Thoracic aorta (tissue), 2 donors: ENCODE measurements at regions not wholly inside any gene's neighbourhood (a gene's known extent, or its start where the extent isn't known, plus 50 kb on each side); places are given as distances from the start of the nearest gene placed in this dataset.

Source experiments
- ATAC-seq: fragments of 150-250 bp; one replicate; pipeline ENCODE4 v1.8.0; 2017; ENCODE audit warnings: low read depth; ENCODE audit not compliant: insufficient number of reproducible peaks, low FRiP score
- DNase-seq: peaks from one replicate; pipeline ENCODE4 v3.0.0-alpha.2; 2020; ENCODE audit warnings: low spot score
- H3K27ac ChIP-seq, 2 donors: fragments of 200-600 bp; sonication (generic); 1 replicate in 1 of 2; 2 replicates in 1 of 2; pipeline ENCODE4 v1.5.1; 2016; ENCODE audit warnings: mild to moderate bottlenecking in 2 of 2, moderate library complexity in 2 of 2
- H3K27me3 ChIP-seq: fragments of 200-600 bp; sonication (generic); replicated peaks from 2 replicates; pipeline ENCODE4 v1.6.0; 2016; ENCODE audit warnings: mild to moderate bottlenecking; ENCODE audit not compliant: insufficient read depth
- H3K36me3 ChIP-seq: fragments of 200-600 bp; sonication (generic); one replicate; pipeline ENCODE4 v1.5.1; 2016
- H3K4me1 ChIP-seq, 2 donors: fragments of 200-600 bp; sonication (generic); 1 replicate in 1 of 2; 2 replicates in 1 of 2; pipeline versions ENCODE4 v1.5.1 to v1.6.0; 2016; ENCODE audit warnings: low read depth in 2 of 2, mild to moderate bottlenecking in 1 of 2; ENCODE audit not compliant: control insufficient read depth in 1 of 2
- H3K4me3 ChIP-seq: fragments of 200-600 bp; sonication (generic); 2 replicates; pipeline ENCODE4 v1.5.1; 2016; ENCODE audit warnings: mild to moderate bottlenecking
- H3K9me3 ChIP-seq: fragments of 200-600 bp; sonication (generic); 2 replicates; pipeline ENCODE4 v1.5.1; 2016
- TF ChIP-seq, protein P1 (sequence below): fragments of 200-600 bp; sonication (generic); IDR thresholded peaks from one replicate; pipeline ENCODE4 v1.5.1; 2019; ENCODE audit warnings: antibody characterized with exemption

DNA sequence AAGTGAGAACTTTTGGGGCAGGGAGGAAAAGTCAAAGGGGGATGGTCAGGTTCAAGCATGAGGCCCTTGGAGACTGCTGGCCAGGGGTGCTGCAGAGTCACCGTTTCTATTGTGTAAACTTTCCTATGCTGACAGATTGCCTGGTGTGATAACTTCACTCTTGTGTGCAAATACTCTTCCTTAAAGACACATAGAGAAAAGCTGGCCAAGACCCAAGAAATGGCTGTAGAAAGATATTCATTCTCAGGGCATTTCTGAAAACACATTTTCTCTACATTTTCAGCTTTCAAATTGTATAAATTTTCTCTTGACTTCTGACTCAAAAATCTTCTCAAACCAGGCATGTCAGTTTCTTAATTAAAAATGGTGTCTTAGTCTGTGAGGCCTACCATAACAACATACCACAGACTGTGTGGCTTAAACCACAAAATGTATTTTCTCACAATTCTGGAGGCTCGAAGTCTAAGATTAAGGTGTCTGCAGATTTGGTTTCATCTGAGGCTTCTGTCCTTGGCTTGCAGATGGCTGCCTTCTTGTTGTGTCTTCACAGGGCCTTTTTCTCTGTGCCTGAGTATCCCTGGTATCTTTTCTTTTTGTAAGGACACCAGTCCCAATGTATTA is 304.5 kb downstream of the KCNRG start:
- no peaks in the 10 kb centered on the region for H3K4me1 ChIP-seq
- H3K36me3 ChIP-seq = no peaks in the 10 kb centered on the region
- ATAC-seq = no peak
- DNase-seq = no peak
- H3K27ac ChIP-seq = no peak overlapping the region
- no peak overlapping the region for H3K4me3 ChIP-seq
- H3K27me3 ChIP-seq = no peaks in the 10 kb centered on the region
- no peaks in the 10 kb centered on the region for H3K9me3 ChIP-seq
- TF ChIP-seq, protein P1, sequence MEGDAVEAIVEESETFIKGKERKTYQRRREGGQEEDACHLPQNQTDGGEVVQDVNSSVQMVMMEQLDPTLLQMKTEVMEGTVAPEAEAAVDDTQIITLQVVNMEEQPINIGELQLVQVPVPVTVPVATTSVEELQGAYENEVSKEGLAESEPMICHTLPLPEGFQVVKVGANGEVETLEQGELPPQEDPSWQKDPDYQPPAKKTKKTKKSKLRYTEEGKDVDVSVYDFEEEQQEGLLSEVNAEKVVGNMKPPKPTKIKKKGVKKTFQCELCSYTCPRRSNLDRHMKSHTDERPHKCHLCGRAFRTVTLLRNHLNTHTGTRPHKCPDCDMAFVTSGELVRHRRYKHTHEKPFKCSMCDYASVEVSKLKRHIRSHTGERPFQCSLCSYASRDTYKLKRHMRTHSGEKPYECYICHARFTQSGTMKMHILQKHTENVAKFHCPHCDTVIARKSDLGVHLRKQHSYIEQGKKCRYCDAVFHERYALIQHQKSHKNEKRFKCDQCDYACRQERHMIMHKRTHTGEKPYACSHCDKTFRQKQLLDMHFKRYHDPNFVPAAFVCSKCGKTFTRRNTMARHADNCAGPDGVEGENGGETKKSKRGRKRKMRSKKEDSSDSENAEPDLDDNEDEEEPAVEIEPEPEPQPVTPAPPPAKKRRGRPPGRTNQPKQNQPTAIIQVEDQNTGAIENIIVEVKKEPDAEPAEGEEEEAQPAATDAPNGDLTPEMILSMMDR = no peak

DNA sequence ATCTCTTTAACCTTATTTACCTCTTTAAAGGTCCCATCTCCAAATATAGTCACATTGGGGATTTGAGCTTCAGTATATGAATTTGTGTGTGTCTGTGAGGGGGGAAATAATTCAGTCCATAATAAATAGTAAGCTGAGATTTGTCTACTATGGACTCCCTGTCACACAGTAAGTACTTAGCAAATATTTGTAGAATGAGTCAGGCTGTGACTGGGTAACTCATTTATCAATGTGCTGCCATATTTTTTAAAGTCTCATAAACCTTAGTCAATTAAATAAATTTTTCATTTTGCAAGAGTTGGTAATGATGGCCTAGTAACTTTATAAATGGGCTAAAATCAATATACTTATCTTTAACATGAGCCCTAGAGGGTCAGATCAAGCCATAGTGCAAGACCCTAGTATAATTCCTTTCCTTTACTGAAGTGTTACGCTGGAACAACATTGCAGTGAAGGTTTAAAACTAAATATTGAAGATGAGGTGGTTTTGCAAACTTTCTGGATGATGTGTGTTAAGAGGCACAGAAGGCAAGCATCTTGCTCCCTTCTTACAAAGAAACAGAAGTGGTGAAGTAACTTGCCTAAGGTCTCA is 305.1 kb downstream of the KCNRG start:
- no peak for ATAC-seq

DNA sequence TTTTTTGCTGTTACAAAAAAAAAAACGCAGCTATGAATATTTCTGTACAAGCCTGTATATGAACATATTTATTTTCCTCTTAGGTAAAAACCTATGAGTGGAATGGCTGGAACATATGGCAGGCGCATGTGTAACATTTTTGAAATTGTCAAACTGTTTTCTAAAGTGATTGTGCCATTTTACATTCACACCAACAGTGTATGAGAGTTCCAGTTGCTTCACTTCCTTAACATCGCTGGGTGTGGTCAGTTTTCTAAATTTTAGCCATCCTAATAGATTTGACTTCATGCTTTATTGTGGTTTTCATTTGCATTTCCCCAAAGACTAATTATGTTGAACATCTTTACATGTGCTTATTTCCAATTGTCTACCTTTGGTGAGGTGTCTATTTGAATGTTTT is 306.8 kb downstream of the KCNRG start:
- no peaks in the 10 kb centered on the region for H3K27me3 ChIP-seq
- ATAC-seq (no peak), DNase-seq (no peak)
- H3K4me1 ChIP-seq = no peaks in the 10 kb centered on the region
- TF ChIP-seq, protein P1 = no peak
- H3K27ac ChIP-seq = no peak overlapping the region
- H3K36me3 ChIP-seq = no peaks in the 10 kb centered on the region
- no peaks in the 10 kb centered on the region for H3K9me3 ChIP-seq
- H3K4me3 ChIP-seq = no peak overlapping the region

More for the DNA sequence above, 305.1 kb downstream of the KCNRG start:
- Histone ChIP-seq H3K36me3 (no peaks in the 10 kb centered on the region), H3K9me3 (no peaks in the 10 kb centered on the region), H3K4me1 (no peaks in the 10 kb centered on the region), H3K4me3 (no peak overlapping the region), H3K27me3 (no peaks in the 10 kb centered on the region), H3K27ac (no peak overlapping the region)
- no peak for DNase-seq
- TF ChIP-seq, protein P1 = no peak

DNA sequence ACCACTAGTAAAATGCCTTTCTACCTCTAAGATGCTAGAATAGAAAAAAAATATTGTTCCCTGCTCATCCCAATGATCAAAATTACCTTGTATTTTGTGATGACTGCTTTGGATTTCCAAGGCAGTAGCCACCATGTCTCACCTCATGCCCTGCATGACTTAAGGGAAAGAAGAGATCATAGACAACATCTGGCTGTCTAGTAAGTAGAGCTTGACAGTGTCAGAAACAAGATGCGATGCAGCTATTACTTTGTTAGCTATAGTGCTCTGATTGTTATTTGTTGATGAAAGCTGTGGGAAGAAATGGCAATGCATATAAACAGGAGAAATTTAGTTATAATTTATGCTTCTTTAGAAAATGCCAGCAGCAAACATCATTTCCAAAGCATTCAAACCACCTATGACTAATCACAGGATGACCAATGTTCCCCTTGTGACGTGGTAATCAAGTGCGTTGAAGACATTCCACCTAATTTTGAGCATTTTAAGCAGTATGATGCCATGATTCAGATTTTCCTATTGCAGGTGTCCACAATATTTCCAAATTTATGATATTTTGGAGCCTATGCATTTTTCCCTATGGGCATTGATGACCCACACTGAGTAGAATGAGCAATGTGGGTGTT is 308.3 kb downstream of the KCNRG start:
- Histone ChIP-seq H3K27ac (no peak overlapping the region), H3K9me3 (no peaks in the 10 kb centered on the region), H3K4me1 (no peaks in the 10 kb centered on the region), H3K4me3 (no peak overlapping the region), H3K27me3 (no peaks in the 10 kb centered on the region), H3K36me3 (no peaks in the 10 kb centered on the region)
- ATAC-seq = no peak
- no peak for DNase-seq
- TF ChIP-seq, protein P1 = no peak

DNA sequence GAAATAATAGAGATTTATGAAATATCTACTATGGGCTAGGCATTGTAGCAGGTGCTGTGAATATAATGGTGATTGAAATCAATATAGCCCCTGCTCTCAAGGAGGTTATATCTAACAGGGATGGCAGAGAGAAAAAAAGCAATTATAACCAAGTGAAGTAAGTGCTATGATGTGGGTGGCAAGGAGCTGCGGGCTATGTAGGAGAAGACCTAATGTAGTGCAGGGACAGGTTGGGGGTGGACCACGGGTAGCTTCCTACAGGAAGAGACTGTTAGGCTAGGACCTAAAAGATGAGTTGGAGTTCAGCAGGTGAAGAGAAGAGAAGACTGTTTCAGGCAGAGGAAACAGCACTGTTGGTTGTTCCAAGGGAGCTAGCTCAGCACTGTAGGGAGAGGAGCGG is 311.0 kb downstream of the KCNRG start:
- no peaks in the 10 kb centered on the region for H3K27me3 ChIP-seq
- TF ChIP-seq, protein P1 = no peak

More for the DNA sequence above, 311.0 kb downstream of the KCNRG start:
- ATAC-seq (no peak), DNase-seq (no peak)
- Histone ChIP-seq H3K4me1 (no peaks in the 10 kb centered on the region), H3K36me3 (no peaks in the 10 kb centered on the region), H3K9me3 (no peaks in the 10 kb centered on the region), H3K27ac (no peak overlapping the region), H3K4me3 (no peak overlapping the region)
